Upper lobe of left lung (tissue), 6 donors: ENCODE measurements at regions not wholly inside any gene's neighbourhood (a gene's known extent, or its start where the extent isn't known, plus 50 kb on each side); places are given as distances from the start of the nearest gene placed in this dataset.

Experiments used
- ATAC-seq, 2 donors: fragments of 200-7000 bp; cut with Tn5 transposase; one replicate each; pipeline ENCODE4 v1.9.1; 2022; ENCODE audit warnings: mild to moderate bottlenecking in 2 of 2, moderate library complexity in 2 of 2; ENCODE audit not compliant: low FRiP score in 2 of 2
- DNase-seq, 2 donors: peaks; one replicate each; pipeline ENCODE4 v3.0.0-alpha.2; 2019 to 2020
- H3K27ac ChIP-seq, 4 donors: fragments of 200-600 bp; sonication (generic); one replicate each; pipeline ENCODE4 v1.5.1; 2016 to 2019
- H3K27me3 ChIP-seq, 4 donors: fragments of 200-600 bp; sonication (generic); one replicate each; pipeline ENCODE4 v1.5.1; 2017 to 2019
- H3K36me3 ChIP-seq, 4 donors: fragments of 200-600 bp; sonication (generic); one replicate each; pipeline ENCODE4 v1.5.1; 2016 to 2019
- H3K4me1 ChIP-seq, 4 donors: fragments of 200-600 bp; sonication (generic); one replicate each; pipeline ENCODE4 v1.5.1; 2018 to 2019
- H3K4me3 ChIP-seq, 4 donors: fragments of 200-600 bp; sonication (generic); one replicate each; pipeline ENCODE4 v1.5.1; 2017 to 2019; ENCODE audit warnings: mild to moderate bottlenecking in 2 of 4, moderate library complexity in 1 of 4
- H3K9me3 ChIP-seq, 4 donors: fragments of 200-600 bp; sonication (generic); one replicate each; pipeline ENCODE4 v1.5.1; 2018 to 2019
- EP300 ChIP-seq, 4 donors: sonication (generic); formaldehyde crosslinking; IDR thresholded peaks; one replicate each; pipeline ENCODE4 v1.5.1; 2017; ENCODE audit warnings: antibody characterized with exemption in 4 of 4, control low read depth in 2 of 4
- POLR2A ChIP-seq, 4 donors: fragments of 450-650 bp; IDR thresholded peaks; one replicate each; pipeline ENCODE4 v1.5.1; 2016 to 2017; ENCODE audit warnings: antibody characterized with exemption in 4 of 4, mild to moderate bottlenecking in 2 of 4
- POLR2AphosphoS5 ChIP-seq, 2 donors: sonication (generic); formaldehyde crosslinking; IDR thresholded peaks; one replicate each; pipeline ENCODE4 v1.5.1; 2017; ENCODE audit warnings: antibody characterized with exemption in 2 of 2
- WGBS, 2 donors: methylation state at CpG; one replicate each; pipeline ENCODE4 v1.1.5; 2017 to 2018; 5-methylcytosine and 5-hydroxymethylcytosine counted together
- TF ChIP-seq, protein P1 (sequence below), 6 experiments: fragments of 450-650 bp in 4 of 6; fragments of 200-600 bp in 2 of 6; sonication (generic) in 2 of 6; IDR thresholded peaks; one replicate each; pipeline ENCODE4 v1.5.1; 2016 to 2019; ENCODE audit warnings: antibody characterized with exemption in 6 of 6
- donor health status: DM: no; HTN: no; CAD: no; lungs with moderate emphysema.
- donor health status: DM: no; HTN: yes; CAD: no; lungs with severe emphysema.

DNA sequence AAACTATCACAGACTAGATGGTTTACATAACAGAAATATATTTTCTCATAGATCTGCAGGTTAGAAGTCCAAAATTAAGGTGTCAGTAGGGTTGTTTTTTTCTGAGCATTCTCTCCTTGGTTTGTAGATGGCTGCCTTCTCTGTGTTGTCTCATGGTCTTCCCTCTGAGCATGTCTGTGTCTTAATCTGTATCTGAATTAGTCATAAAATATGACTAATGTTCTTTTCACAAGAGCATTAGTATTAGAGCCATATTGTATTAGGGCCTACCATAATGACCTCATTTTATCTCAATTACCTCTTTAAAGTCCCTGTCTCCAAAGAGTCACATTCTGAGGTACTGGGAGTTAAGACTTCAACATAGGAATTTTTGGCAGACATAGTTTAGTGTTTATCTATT is 77.2 kb upstream of the OBI1 start:
- no peaks in the 10 kb centered on the region for H3K36me3 ChIP-seq
- no peak for DNase-seq
- H3K4me3 ChIP-seq = no peak overlapping the region
- H3K9me3 ChIP-seq = no peaks in the 10 kb centered on the region
- no peak overlapping the region for H3K27ac ChIP-seq
- TF ChIP-seq POLR2A (IDR thresholded peaks at IDR 0.05) (no peak), POLR2AphosphoS5 (IDR thresholded peaks at IDR 0.05) (no peak), EP300 (IDR thresholded peaks at IDR 0.05) (no peak)
- TF ChIP-seq, protein P1, sequence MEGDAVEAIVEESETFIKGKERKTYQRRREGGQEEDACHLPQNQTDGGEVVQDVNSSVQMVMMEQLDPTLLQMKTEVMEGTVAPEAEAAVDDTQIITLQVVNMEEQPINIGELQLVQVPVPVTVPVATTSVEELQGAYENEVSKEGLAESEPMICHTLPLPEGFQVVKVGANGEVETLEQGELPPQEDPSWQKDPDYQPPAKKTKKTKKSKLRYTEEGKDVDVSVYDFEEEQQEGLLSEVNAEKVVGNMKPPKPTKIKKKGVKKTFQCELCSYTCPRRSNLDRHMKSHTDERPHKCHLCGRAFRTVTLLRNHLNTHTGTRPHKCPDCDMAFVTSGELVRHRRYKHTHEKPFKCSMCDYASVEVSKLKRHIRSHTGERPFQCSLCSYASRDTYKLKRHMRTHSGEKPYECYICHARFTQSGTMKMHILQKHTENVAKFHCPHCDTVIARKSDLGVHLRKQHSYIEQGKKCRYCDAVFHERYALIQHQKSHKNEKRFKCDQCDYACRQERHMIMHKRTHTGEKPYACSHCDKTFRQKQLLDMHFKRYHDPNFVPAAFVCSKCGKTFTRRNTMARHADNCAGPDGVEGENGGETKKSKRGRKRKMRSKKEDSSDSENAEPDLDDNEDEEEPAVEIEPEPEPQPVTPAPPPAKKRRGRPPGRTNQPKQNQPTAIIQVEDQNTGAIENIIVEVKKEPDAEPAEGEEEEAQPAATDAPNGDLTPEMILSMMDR (IDR thresholded peaks at IDR 0.05) = no peak
- H3K27me3 ChIP-seq = no peaks in the 10 kb centered on the region
- no peaks in the 10 kb centered on the region for H3K4me1 ChIP-seq
- no peak for ATAC-seq

DNA sequence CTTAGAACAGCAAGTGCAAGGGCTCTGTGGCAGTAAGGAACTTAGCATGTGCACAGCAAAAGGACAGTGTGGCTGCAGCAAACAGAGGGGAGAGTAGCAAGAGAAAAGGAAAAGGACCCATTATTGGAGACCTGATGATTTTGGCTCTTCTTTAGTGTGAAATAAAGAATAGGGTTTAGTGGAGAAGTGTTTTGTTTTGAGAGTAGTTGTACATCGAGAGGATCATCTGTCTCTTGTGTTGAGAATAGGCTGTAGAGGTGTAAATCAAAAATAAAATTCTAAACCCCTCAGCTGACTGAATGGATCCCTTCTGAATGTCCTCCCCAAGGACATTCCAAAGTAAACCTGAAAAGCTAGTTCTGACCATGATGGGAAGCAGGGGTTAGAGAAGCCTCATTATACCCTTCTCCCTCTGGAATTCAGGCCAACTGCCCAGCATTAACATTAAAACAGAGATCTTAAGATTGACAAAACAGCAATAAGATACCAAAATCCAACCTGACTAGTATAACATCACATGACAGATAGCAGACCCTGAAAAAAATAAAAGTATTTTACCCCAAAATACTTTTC is 73.6 kb upstream of the OBI1 start:
- 83 to 93% methylated on average over 1 of the region's 1 CpG for WGBS, 2 donors
- DNase-seq (no peak), ATAC-seq (no peak)
- Histone ChIP-seq H3K4me1 (no peaks in the 10 kb centered on the region), H3K27me3 (no peaks in the 10 kb centered on the region), H3K36me3 (no peaks in the 10 kb centered on the region), H3K4me3 (no peak overlapping the region), H3K27ac (no peak overlapping the region), H3K9me3 (no peaks in the 10 kb centered on the region)
- TF ChIP-seq, protein P1 (IDR thresholded peaks at IDR 0.05) = no peak
- TF ChIP-seq POLR2AphosphoS5 (IDR thresholded peaks at IDR 0.05) = no peak
- TF ChIP-seq POLR2A (IDR thresholded peaks at IDR 0.05) = no peak
- TF ChIP-seq EP300 (IDR thresholded peaks at IDR 0.05) = no peak

DNA sequence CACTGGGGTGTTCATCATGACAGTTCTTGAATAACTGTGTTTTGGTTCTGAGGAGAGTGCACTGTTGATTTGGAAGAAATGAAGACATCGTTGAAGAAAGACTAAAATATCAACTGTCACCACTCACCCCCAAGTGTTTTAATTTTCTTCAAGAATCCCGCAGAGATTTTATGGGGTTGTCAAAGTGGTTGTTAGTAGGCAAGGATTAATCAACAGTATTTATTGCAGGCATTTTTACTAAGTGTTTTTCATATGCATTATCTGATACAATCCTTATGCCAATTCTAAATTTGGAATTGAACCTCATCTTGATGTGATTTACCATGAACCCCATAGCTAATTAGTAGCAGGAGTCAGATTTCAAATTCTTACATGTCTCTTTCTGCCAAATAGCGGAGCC is 63.7 kb upstream of the OBI1 start:
- ATAC-seq = no peak
- H3K4me1 ChIP-seq = no peaks in the 10 kb centered on the region
- no peaks in the 10 kb centered on the region for H3K36me3 ChIP-seq
- no peak for TF ChIP-seq POLR2AphosphoS5 (IDR thresholded peaks at IDR 0.05)
- no peak for TF ChIP-seq POLR2A (IDR thresholded peaks at IDR 0.05)
- TF ChIP-seq, protein P1 (IDR thresholded peaks at IDR 0.05) = no peak
- TF ChIP-seq EP300 (IDR thresholded peaks at IDR 0.05) = no peak
- H3K4me3 ChIP-seq = no peak overlapping the region
- H3K27me3 ChIP-seq = no peaks in the 10 kb centered on the region
- no peak for DNase-seq
- no peaks in the 10 kb centered on the region for H3K9me3 ChIP-seq
- WGBS, 2 donors = 66 to 79% methylated on average over 3 of the region's 3 CpGs
- no peak overlapping the region for H3K27ac ChIP-seq

DNA sequence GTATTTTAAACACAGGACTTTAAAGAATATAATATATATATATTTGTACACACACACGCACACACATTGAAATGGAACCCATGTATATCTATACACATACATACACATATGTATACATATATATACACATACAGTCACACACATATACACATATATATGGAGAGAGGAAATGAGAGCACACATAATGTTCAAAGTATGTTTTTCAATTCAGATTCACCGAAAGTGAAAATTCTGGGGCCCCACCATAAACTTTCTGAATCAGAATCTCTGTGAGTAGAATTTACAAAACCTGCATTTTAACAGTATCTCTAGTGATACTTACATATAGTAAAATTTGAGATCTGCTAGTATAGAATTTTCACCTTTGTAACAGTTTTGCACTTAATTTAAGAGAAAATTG is 60.4 kb upstream of the OBI1 start:
- 94 to 96% methylated on average over 2 of the region's 2 CpGs for WGBS, 2 donors

DNA sequence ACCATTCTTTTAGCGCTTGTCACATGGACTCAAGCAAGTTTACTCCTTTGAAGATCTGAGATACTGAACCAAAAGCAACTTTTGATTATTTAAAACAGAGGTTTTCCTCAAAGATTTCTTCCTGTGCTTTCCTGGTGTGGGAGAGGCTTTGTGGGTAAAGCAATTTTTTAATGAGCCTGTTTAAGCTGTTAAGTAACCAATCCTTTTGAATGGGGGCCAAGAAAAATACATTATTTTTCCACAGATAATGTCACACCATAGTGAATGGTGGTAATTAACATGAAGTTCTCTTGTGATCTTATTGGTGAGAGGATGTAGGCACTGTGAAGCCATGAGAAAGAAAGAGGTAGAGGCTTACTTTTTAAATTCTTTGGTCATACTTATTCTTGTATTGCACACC is 55.8 kb upstream of the OBI1 start:
- TF ChIP-seq POLR2AphosphoS5 (IDR thresholded peaks at IDR 0.05) (no peak), EP300 (IDR thresholded peaks at IDR 0.05) (no peak), POLR2A (IDR thresholded peaks at IDR 0.05) (no peak)
- TF ChIP-seq, protein P1 (IDR thresholded peaks at IDR 0.05) = no peak
- no peaks in the 10 kb centered on the region for H3K27me3 ChIP-seq
- no peak for DNase-seq
- no peaks in the 10 kb centered on the region for H3K36me3 ChIP-seq
- no peaks in the 10 kb centered on the region for H3K9me3 ChIP-seq
- ATAC-seq = no peak
- no peak overlapping the region for H3K4me3 ChIP-seq
- H3K4me1 ChIP-seq = no peaks in the 10 kb centered on the region
- no peak overlapping the region for H3K27ac ChIP-seq
- 89 to 97% methylated on average over 1 of the region's 1 CpG for WGBS, 2 donors

More for the DNA sequence above, 60.4 kb upstream of the OBI1 start:
- H3K36me3 ChIP-seq = no peaks in the 10 kb centered on the region
- no peak for TF ChIP-seq EP300 (IDR thresholded peaks at IDR 0.05)
- TF ChIP-seq POLR2AphosphoS5 (IDR thresholded peaks at IDR 0.05) = no peak
- H3K9me3 ChIP-seq = no peaks in the 10 kb centered on the region
- H3K4me3 ChIP-seq = no peak overlapping the region
- no peaks in the 10 kb centered on the region for H3K4me1 ChIP-seq
- ATAC-seq (no peak), DNase-seq (no peak)
- H3K27ac ChIP-seq = no peak overlapping the region
- no peaks in the 10 kb centered on the region for H3K27me3 ChIP-seq
